T-helper 2 cell (primary cell): ENCODE measurements at regions not wholly inside any gene's neighbourhood (a gene's known extent, or its start where the extent isn't known, plus 50 kb on each side); places are given as distances from the start of the nearest gene placed in this dataset.

ENCODE experiments used
- DNase-seq, 5 experiments: peaks; one replicate each; pipeline versions ENCODE4 v3.0.0 to v3.0.0-alpha.2; 2012 to 2022

GRCh38 chr14:75333606-75334548 lies 55.2 kb downstream of the FOS start:
- DNase-seq = peak; percentile 15 to 93 (median 32)

DNA sequence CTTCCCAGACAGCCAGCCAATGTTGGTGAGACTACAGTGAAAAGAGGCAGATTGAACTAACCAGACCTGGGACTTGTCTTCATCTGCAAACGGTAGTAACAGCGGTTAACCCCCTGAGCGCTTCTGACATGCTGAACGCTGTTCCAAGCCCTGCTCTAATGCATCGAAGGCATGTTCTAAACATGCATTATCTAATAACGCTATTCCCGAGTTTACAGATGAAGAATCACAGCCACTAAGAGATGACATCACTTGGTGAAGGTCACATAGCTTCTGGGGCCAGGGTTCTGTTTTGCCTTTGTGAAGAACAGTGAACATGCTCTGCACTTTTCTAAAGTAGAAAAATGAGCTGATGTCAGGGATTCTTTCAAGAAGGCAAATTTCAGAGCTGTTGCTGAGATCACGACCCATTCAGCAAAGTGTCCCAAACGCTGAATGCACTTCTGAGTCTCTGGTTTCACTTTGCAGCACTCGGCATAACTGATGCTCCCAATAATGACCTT lies 56.0 kb downstream of the FOS start:
- peak in 1 of 5 experiments; percentile 80 for DNase-seq

GRCh38 chr14:75335571-75335970 lies 56.9 kb downstream of the FOS start:
- peak in 1 of 5 experiments; percentile 5 for DNase-seq

DNA sequence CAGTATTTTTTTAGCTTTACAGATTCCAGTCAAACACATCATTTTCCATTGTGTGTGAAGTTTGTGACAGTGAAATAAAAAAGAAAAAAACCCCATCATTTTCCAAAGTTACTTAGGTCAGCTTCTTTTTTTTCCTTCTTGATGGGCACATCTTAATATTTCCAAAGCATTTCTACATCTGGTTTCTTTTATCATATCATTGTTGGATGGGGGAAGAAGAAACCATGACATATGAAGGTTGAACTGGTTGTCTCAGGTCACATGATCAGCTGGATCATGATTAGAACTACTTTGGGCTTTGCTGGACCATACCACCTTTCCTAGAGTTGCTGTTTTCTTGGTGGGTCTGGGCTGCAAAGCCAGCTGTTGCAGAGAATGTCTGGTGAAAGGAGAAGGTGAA lies 59.8 kb downstream of the FOS start:
- no peak for DNase-seq

DNA sequence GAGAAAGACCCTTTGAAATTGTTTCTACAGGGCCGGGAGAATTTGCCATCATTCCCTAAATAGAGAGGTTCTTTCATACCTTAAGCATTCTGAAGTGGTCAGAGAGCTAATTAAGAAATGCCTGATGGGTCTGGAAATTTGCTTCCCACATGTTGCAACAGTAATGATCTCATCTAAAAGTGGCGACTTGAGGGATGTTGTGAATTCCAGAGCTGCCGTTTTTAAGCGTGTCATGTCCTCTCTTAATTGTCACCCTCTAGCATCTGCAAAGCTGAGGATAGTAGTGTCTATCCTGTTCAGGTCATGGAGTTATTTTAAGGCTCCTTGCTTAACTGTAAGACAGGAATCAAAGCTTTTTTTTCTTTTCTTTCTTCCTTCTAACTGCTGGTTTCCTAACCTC lies 60.4 kb downstream of the FOS start:
- DNase-seq = no peak

DNA sequence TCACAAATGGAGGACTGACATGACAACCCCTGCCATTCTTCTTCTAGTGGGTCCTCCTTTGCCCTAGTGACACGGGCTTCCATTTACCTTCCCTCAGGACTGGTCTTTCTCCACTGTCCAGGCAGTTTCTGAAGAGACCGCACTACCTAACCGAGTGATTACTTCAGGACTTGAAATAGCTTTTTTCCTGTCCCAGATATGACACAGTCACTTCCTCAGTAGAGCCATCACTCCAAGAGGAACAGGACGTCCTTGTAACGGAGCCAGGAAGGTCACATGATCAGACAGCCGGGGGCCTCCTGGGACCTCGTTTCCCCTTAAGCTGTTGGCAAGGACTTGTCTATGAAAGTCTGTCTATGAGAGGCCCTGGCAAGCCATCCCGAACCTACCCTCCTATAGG lies 62.3 kb downstream of the FOS start:
- DNase-seq = no peak

GRCh38 chr14:75341620-75342019 lies 63.0 kb downstream of the FOS start:
- DNase-seq = no peak

GRCh38 chr14:75342762-75343599 lies 64.4 kb downstream of the FOS start:
- DNase-seq = no peak

DNA sequence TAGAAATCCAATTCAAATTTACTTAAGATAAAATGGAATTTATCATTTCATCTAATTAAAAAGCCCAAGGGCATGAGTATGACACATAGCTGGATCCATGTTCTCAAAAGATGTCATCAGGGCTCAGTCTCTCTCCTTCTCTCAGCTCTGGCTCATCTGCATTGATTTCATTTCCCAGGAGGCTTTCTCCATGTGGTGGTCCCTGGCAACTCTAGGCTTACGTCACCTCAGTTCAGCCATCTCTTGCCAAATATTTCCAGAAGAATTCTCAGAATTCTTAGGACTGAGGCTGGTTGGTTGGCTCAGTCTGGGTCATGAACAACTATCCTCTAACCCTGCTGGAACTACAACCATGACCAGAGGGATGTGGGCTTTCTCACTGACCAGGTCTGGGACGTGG lies 65.3 kb downstream of the FOS start:
- no peak for DNase-seq

DNA sequence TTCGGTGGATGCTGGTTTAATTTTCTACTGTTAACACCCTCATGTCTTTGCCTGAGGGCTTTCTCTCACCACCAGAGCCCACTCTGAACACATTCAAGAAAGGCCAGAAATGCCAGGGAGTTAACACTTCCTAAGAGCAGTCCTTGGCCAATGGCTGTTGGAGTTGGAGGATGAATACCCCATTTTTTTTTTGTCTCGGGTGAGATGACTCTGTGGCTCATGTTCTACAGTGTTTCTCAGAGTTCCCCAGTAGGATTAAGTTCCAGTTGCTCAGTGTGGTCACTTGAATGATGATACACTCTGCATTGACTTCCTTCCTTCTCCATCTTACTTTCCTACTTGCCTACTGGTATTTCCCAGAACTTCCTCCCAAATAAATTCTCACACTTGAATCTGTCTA lies 65.8 kb downstream of the FOS start:
- no peak for DNase-seq

- DNase-seq = no peak
Measured at GRCh38 chr14:75350505-75351060, 72.0 kb downstream of the FOS start.

DNA sequence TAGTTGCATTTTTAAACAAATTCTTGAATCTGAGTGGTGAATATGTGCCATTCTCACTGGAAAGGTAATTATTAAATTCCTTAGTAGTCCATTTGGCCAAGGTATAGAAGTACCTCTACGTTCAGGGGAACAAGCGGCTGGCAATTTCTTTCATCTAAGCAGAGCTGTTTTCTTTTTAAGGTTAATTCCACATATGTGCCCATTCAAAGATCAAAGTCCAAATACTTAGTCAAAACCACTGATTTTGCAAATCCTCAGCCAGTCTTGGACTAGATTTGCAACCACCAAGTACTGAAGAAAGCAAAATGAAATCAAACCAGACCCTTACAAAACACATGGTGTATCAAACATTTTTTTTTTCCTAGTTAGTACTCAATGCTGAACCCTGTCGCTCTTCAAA lies 68.7 kb upstream of the JDP2 start:
- no peak for DNase-seq

DNA sequence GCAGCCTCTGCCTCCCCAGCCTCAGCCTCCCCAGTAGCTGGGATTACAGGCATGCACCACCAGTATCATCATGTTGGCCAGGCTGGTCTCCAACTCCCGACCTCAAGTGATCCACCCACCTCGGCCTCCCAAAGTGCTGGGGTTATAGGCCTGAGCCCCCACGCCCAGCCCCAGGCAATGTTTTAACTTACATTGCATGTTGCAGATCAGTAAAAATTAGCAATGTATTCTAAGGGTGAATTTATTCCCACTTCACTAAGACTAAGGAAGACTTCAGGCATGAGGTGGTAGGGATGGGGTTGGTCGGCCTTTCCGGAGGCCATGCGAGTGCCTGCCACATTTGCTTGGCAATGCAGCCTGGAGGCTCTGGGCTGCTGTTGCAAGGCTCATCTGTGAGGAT lies 66.8 kb upstream of the JDP2 start:
- DNase-seq = no peak

- no peak for DNase-seq
Measured at GRCh38 chr14:75361751-75362433, 65.9 kb upstream of the JDP2 start.

DNA sequence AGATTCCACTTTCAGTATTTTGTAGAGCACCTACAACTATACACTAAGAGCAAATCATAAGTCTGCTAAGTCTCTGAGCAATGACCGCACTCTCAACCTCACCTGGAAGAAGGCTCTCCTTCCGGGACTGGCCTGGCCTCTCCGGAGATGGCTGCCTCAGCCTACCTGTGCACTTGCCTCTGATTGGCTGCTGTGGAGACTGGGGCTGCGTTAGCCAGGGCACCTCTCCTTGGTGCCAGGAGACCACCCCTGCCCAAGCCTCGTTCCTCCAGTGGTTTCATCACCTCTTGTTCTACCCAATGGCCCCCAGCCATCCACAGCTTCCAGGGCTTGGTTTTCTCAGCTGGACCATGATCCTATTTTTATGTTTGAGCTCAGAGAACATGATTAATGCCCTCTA lies 64.7 kb upstream of the JDP2 start:
- DNase-seq = no peak

GRCh38 chr14:75363570-75364227 lies 64.1 kb upstream of the JDP2 start:
- peak in 1 of 5 experiments; percentile 14 for DNase-seq

GRCh38 chr14:75365116-75365515 lies 62.7 kb upstream of the JDP2 start:
- no peak for DNase-seq

- no peak for DNase-seq
Measured at GRCh38 chr14:75366963-75367362, 60.9 kb upstream of the JDP2 start.

DNA sequence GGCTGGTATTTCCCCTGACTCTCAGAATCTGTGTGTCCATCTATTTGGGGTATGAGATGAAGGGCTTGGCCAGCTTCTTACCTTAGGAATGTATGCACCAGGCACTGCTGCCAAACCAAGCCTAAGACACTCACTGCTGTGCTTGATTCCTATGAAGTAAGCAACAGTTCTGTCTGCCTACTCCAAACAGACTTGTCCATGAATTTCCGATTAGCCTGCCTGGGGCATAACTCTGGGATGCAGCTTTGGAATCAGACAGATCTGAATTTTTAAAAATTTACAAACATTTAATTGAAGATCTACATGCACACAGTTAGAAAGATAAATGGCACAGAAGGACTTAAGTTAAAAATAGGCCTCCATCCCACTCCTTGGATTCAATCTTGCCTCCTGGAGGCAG lies 59.5 kb upstream of the JDP2 start:
- DNase-seq = no peak

- no peak for DNase-seq
Measured at GRCh38 chr14:75369506-75369905, 58.3 kb upstream of the JDP2 start.

DNA sequence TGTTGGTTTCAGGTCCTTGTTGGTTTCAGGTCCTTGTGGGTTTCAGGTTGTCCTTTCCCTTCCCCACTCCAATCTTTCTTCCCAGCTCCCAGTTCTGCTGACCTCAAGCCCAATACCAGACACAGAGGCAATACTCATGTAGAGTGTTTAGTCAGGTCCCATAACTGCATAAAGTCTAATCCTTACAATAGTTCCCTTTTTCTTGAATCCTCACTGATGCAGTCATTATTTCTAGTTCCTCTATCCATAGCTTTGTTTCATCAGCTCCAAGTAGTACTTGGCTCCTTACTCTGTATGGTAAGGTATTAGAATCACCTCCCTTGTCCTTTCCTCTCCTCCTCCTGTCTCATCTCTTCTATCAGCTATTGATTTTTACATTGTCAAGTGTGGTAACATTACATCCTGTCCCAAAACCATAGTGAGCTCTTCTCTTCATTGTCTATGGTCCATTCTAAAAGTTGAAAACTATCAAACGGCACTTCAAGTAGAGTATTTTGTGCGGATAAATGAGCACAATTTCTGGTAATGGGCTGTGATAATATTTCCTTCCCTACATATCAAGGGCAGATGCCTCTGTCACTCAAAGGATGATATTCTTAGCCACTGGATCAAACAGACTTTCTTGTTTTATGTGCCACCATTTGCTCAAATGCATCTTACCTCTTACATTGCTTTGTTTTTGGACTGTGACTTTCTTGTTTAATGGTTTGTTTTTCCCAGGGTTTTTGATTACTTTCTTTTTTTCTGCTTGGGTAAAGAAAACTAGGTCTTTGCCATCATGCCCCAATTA lies 57.2 kb upstream of the JDP2 start:
- DNase-seq = no peak
